ENCODE measurements at regions not wholly inside any gene's neighbourhood (a gene's known extent, or its start where the extent isn't known, plus 50 kb on each side); places are given as distances from the start of the nearest gene placed in this dataset.

GRCh38 chr21:28459193-28459592 lies 533.5 kb downstream of the LTN1 start:
- DNase-seq (ENCODE audit: insufficient read length, low spot score) (no peak), FAIRE-seq (no peak)
- TF ChIP-seq CTCF (IDR thresholded peaks at IDR 0.05; ENCODE audit: insufficient read depth, missing control alignments), result no peak

GRCh38 chr21:28458446-28458845 lies 534.2 kb downstream of the LTN1 start:
- DNase-seq (ENCODE audit: insufficient read length, low spot score) (no peak), FAIRE-seq (no peak)
- TF ChIP-seq CTCF (IDR thresholded peaks at IDR 0.05; ENCODE audit: insufficient read depth, missing control alignments), result no peak

- FAIRE-seq (no peak), DNase-seq (ENCODE audit: insufficient read length, low spot score) (no peak)
- TF ChIP-seq CTCF (IDR thresholded peaks at IDR 0.05; ENCODE audit: insufficient read depth, missing control alignments), result no peak
Observed at GRCh38 chr21:28455253-28455600, 537.5 kb downstream of the LTN1 start.

- FAIRE-seq, result no peak
- DNase-seq (ENCODE audit: insufficient read length, low spot score), result no peak
- TF ChIP-seq CTCF (IDR thresholded peaks at IDR 0.05; ENCODE audit: insufficient read depth, missing control alignments), result no peak
Observed at GRCh38 chr21:28454564-28455252, 538.0 kb downstream of the LTN1 start.

- DNase-seq (ENCODE audit: insufficient read length, low spot score) (no peak), FAIRE-seq (no peak)
- TF ChIP-seq CTCF (IDR thresholded peaks at IDR 0.05; ENCODE audit: insufficient read depth, missing control alignments), result no peak
Observed at GRCh38 chr21:28447462-28447861, 545.2 kb downstream of the LTN1 start.

GRCh38 chr21:28445141-28445830 lies 547.4 kb downstream of the LTN1 start:
- no peak for DNase-seq (ENCODE audit: insufficient read length, low spot score)
- TF ChIP-seq CTCF (IDR thresholded peaks at IDR 0.05; ENCODE audit: insufficient read depth, missing control alignments), result no peak
- no peak for FAIRE-seq

- FAIRE-seq (no peak), DNase-seq (ENCODE audit: insufficient read length, low spot score) (no peak)
- no peak for TF ChIP-seq CTCF (IDR thresholded peaks at IDR 0.05; ENCODE audit: insufficient read depth, missing control alignments)
Observed at GRCh38 chr21:28444557-28444956, 548.1 kb downstream of the LTN1 start.

All from D721Med (cell line).